Vagina (tissue), 2 donors: ENCODE measurements at regions not wholly inside any gene's neighbourhood (a gene's known extent, or its start where the extent isn't known, plus 50 kb on each side); places are given as distances from the start of the nearest gene placed in this dataset.
"Not testable (repeated sequence)": the region's sequence is repeated elsewhere in the genome, so short reads cannot be mapped to it uniquely, and the experiment has no call there.

Source experiments
- DNase-seq, 2 donors: peaks; one replicate each; pipeline ENCODE4 v3.0.0-alpha.2; 2017; ENCODE audit errors: extremely low spot score in 2 of 2
- H3K27ac ChIP-seq: fragments of 200-600 bp; sonication (generic); one replicate; pipeline ENCODE4 v1.5.1; 2019
- H3K27me3 ChIP-seq: fragments of 200-600 bp; sonication (generic); one replicate; pipeline ENCODE4 v1.5.1; 2019
- H3K36me3 ChIP-seq, 2 donors: fragments of 200-600 bp; sonication (generic); one replicate each; pipeline ENCODE4 v1.5.1; 2017 to 2019
- H3K4me1 ChIP-seq: fragments of 200-600 bp; sonication (generic); one replicate; pipeline ENCODE4 v1.5.1; 2019
- H3K4me3 ChIP-seq, 2 donors: fragments of 200-600 bp; sonication (generic); 1 replicate in 1 of 2; 2 replicates in 1 of 2; pipeline ENCODE4 v1.5.1; 2016 to 2019
- H3K9me3 ChIP-seq: fragments of 200-600 bp; sonication (generic); one replicate; pipeline ENCODE4 v1.5.1; 2019
- CTCF ChIP-seq, 3 experiments: fragments of 450-650 bp in 2 of 3; fragments of 200-600 bp in 1 of 3; sonication (generic) in 1 of 3; IDR thresholded peaks; one replicate each; pipeline ENCODE4 v1.5.1; 2017 to 2019; ENCODE audit warnings: antibody characterized with exemption in 3 of 3, mild to moderate bottlenecking in 2 of 3, moderate library complexity in 2 of 3
- POLR2A ChIP-seq, 2 donors: fragments of 450-650 bp; IDR thresholded peaks; one replicate each; pipeline ENCODE4 v1.6.1; 2017; ENCODE audit warnings: antibody characterized with exemption in 2 of 2, mild to moderate bottlenecking in 2 of 2, moderate library complexity in 2 of 2
- POLR2AphosphoS5 ChIP-seq, 2 donors: sonication (generic); formaldehyde crosslinking; IDR thresholded peaks; one replicate each; pipeline ENCODE4 v1.9.0; 2017; ENCODE audit warnings: antibody characterized with exemption in 2 of 2, mild to moderate bottlenecking in 2 of 2, low read depth in 1 of 2; ENCODE audit not compliant: insufficient read depth in 1 of 2
- intact Hi-C: fragments of 100-400 bp; cut with DNase I; formaldehyde crosslinking; loops from one replicate; pipeline ENCODE4 v1.15.1; 2023

GRCh38 chr3:177359593-177360357 lies 162.5 kb upstream of the TBL1XR1 start:
- Histone ChIP-seq H3K4me3 (peak overlapping the region; percentile 23 to 34), H3K4me1 (peaks cover 61% of the 10 kb centered on the region), H3K9me3 (no peaks in the 10 kb centered on the region), H3K27me3 (no peaks in the 10 kb centered on the region), H3K27ac (peak overlapping the region; percentile 86), H3K36me3 (no peaks in the 10 kb centered on the region)
- TF ChIP-seq POLR2AphosphoS5 (IDR thresholded peaks at IDR 0.05; ENCODE audit: insufficient read depth in 1 of 2, low read depth in 1 of 2) (peak; percentile 96 to 97), CTCF (IDR thresholded peaks at IDR 0.05) (no peak), POLR2A (IDR thresholded peaks at IDR 0.05) (peak in 1 of 2 donors; percentile 36)
- peak in 1 of 2 donors; percentile 96 for DNase-seq
- intact Hi-C loops: loop anchor here (1.0 kb wide), 1 partner anchor 163 kb away; no protein-coding TSS in a partner anchor

GRCh38 chr3:177361081-177361938 lies 164.0 kb upstream of the TBL1XR1 start:
- peaks cover 61% of the 10 kb centered on the region for H3K4me1 ChIP-seq
- H3K27ac ChIP-seq: peak overlapping the region; percentile 86
- no peaks in the 10 kb centered on the region for H3K9me3 ChIP-seq
- TF ChIP-seq POLR2A (IDR thresholded peaks at IDR 0.05): no peak
- TF ChIP-seq POLR2AphosphoS5 (IDR thresholded peaks at IDR 0.05; ENCODE audit: insufficient read depth in 1 of 2, low read depth in 1 of 2): no peak
- no peak for TF ChIP-seq CTCF (IDR thresholded peaks at IDR 0.05)
- no peaks in the 10 kb centered on the region for H3K36me3 ChIP-seq
- no peak overlapping the region for H3K4me3 ChIP-seq
- DNase-seq: no peak
- intact Hi-C loops: no loop called here
- no peaks in the 10 kb centered on the region for H3K27me3 ChIP-seq

GRCh38 chr3:177362626-177363025 lies 165.3 kb upstream of the TBL1XR1 start:
- H3K4me3 ChIP-seq: no peak overlapping the region
- H3K4me1 ChIP-seq: peaks cover 50% of the 10 kb centered on the region
- TF ChIP-seq POLR2AphosphoS5 (IDR thresholded peaks at IDR 0.05; ENCODE audit: insufficient read depth in 1 of 2, low read depth in 1 of 2) (no peak), POLR2A (IDR thresholded peaks at IDR 0.05) (no peak), CTCF (IDR thresholded peaks at IDR 0.05) (no peak)
- H3K36me3 ChIP-seq: no peaks in the 10 kb centered on the region
- intact Hi-C loops: no loop called here
- no peak overlapping the region for H3K27ac ChIP-seq
- H3K9me3 ChIP-seq: no peaks in the 10 kb centered on the region
- no peaks in the 10 kb centered on the region for H3K27me3 ChIP-seq
- no peak for DNase-seq

GRCh38 chr3:177364236-177364635 lies 167.0 kb upstream of the TBL1XR1 start:
- TF ChIP-seq POLR2A (IDR thresholded peaks at IDR 0.05): no peak
- TF ChIP-seq CTCF (IDR thresholded peaks at IDR 0.05): no peak
- TF ChIP-seq POLR2AphosphoS5 (IDR thresholded peaks at IDR 0.05; ENCODE audit: insufficient read depth in 1 of 2, low read depth in 1 of 2): no peak
- no peak overlapping the region for H3K4me3 ChIP-seq
- peaks cover 34% of the 10 kb centered on the region for H3K4me1 ChIP-seq
- H3K36me3 ChIP-seq: no peaks in the 10 kb centered on the region
- no peak for DNase-seq
- H3K27ac ChIP-seq: no peak overlapping the region
- H3K27me3 ChIP-seq: no peaks in the 10 kb centered on the region
- intact Hi-C loops: no loop called here
- H3K9me3 ChIP-seq: no peaks in the 10 kb centered on the region

GRCh38 chr3:177365294-177365693 lies 168.0 kb upstream of the TBL1XR1 start:
- DNase-seq, H3K4me3 ChIP-seq, intact Hi-C loops, H3K27ac ChIP-seq, H3K9me3 ChIP-seq, H3K36me3 ChIP-seq, H3K27me3 ChIP-seq: not testable (repeated sequence)
- peaks cover 27% of the 10 kb centered on the region for H3K4me1 ChIP-seq
